Posterior cingulate gyrus (tissue), 11 donors: ENCODE measurements at regions not wholly inside any gene's neighbourhood (a gene's known extent, or its start where the extent isn't known, plus 50 kb on each side); places are given as distances from the start of the nearest gene placed in this dataset.

ENCODE experiments used
- DNase-seq, 10 donors: peaks; one replicate each; pipeline versions ENCODE4 v3.0.0 to v3.0.0-alpha.2; 2020 to 2021; ENCODE audit warnings: mixed read lengths in 3 of 10
- intact Hi-C: fragments of 100-400 bp; cut with DNase I; formaldehyde crosslinking; loops from one replicate; pipeline ENCODE4 v1.15.1; 2023

GRCh38 chr14:65336191-65336591 lies 76.3 kb upstream of the FUT8 start:
- no peak for DNase-seq
- intact Hi-C loops: no loop called here

GRCh38 chr14:65339866-65340265 lies 72.7 kb upstream of the FUT8 start:
- no peak for DNase-seq
- intact Hi-C loops: loop anchor here (10.0 kb wide), 1 partner anchor 45 kb away; no protein-coding TSS in a partner anchor

GRCh38 chr14:65344011-65344410 lies 68.5 kb upstream of the FUT8 start:
- DNase-seq: no peak
- intact Hi-C loops: loop anchor here (10.0 kb wide), 1 partner anchor 49 kb away; no protein-coding TSS in a partner anchor

- intact Hi-C loops: loop anchor here (10.0 kb wide), 1 partner anchor 50 kb away; no protein-coding TSS in a partner anchor
- DNase-seq: no peak
Measured at GRCh38 chr14:65345266-65345665, 67.3 kb upstream of the FUT8 start.

GRCh38 chr14:65346474-65346873 lies 66.1 kb upstream of the FUT8 start:
- intact Hi-C loops: loop anchor here (10.0 kb wide), 1 partner anchor 52 kb away; no protein-coding TSS in a partner anchor

GRCh38 chr14:65346895-65347294 lies 65.6 kb upstream of the FUT8 start:
- intact Hi-C loops: loop anchor here (10.0 kb wide), 1 partner anchor 52 kb away; no protein-coding TSS in a partner anchor

More at GRCh38 chr14:65346474-65346873, 66.1 kb upstream of the FUT8 start:
- no peak for DNase-seq

GRCh38 chr14:65348137-65348536 lies 64.4 kb upstream of the FUT8 start:
- DNase-seq: no peak
- intact Hi-C loops: loop anchor here (10.0 kb wide), 1 partner anchor 53 kb away; no protein-coding TSS in a partner anchor

More at GRCh38 chr14:65346895-65347294, 65.6 kb upstream of the FUT8 start:
- peak in 2 of 10 donors; percentile 6 to 33 for DNase-seq

GRCh38 chr14:65349100-65349499 lies 63.4 kb upstream of the FUT8 start:
- DNase-seq: no peak
- intact Hi-C loops: loop anchor here (10.0 kb wide), 1 partner anchor 54 kb away; no protein-coding TSS in a partner anchor

GRCh38 chr14:65351493-65352194 lies 60.9 kb upstream of the FUT8 start:
- DNase-seq: no peak
- intact Hi-C loops: no loop called here

GRCh38 chr14:65352964-65353530 lies 59.5 kb upstream of the FUT8 start:
- no peak for DNase-seq
- intact Hi-C loops: no loop called here

GRCh38 chr14:65354131-65354530 lies 58.4 kb upstream of the FUT8 start:
- no peak for DNase-seq
- intact Hi-C loops: no loop called here

GRCh38 chr14:65354715-65355114 lies 57.8 kb upstream of the FUT8 start:
- DNase-seq: no peak
- intact Hi-C loops: no loop called here

GRCh38 chr14:65356327-65356836 lies 56.1 kb upstream of the FUT8 start:
- intact Hi-C loops: no loop called here
- no peak for DNase-seq

GRCh38 chr14:65357113-65357512 lies 55.4 kb upstream of the FUT8 start:
- intact Hi-C loops: no loop called here
- DNase-seq: no peak

GRCh38 chr14:65357689-65358088 lies 54.8 kb upstream of the FUT8 start:
- intact Hi-C loops: no loop called here
- DNase-seq: no peak

- DNase-seq: no peak
Measured at GRCh38 chr14:65359503-65359902, 53.0 kb upstream of the FUT8 start.

GRCh38 chr14:65360144-65360784 lies 52.3 kb upstream of the FUT8 start:
- intact Hi-C loops: no loop called here

More at GRCh38 chr14:65359503-65359902, 53.0 kb upstream of the FUT8 start:
- intact Hi-C loops: no loop called here

GRCh38 chr14:65361920-65362319 lies 50.6 kb upstream of the FUT8 start:
- peak in 3 of 10 donors; percentile 41 to 47 (median 43) for DNase-seq
- intact Hi-C loops: loop anchor here (1.0 kb wide), 1 partner anchor 80 kb away; no protein-coding TSS in a partner anchor

More at GRCh38 chr14:65360144-65360784, 52.3 kb upstream of the FUT8 start:
- no peak for DNase-seq
